ENCODE measurements at regions not wholly inside any gene's neighbourhood (a gene's known extent, or its start where the extent isn't known, plus 50 kb on each side); places are given as distances from the start of the nearest gene placed in this dataset.

DNA sequence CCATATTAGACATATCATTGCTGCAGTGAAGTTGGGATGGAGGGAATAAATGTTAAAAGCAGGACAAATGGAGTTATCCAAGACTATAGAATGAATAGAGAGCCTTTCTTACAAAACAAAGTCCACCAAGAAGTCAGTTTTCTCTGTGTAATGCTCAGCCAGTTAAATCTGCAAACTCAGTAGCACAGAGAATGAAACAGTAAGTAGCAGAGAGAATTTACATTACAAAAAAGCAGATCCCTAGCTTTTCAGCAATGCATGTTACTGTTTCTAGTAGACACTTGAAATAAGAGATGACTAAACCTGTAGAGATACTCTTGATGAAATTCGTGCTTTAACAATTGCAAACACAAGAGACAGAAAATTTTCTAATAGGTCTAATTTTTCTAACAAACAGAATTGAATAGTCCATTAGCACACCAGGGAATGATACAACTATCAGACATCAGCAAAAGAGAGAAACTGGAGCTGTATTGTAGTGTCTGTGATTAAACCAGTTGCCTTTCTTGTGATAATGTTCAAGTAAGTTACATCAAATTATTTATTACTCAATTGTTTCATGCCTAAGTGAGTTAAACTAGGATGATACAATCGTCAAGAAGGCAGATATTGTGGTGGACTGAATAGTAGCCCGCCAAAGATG is 322.2 kb upstream of the DDX18 start:
- no peak for TF ChIP-seq POLR2AphosphoS5 (IDR thresholded peaks at IDR 0.05; ENCODE audit: low read depth, low read length)
- TF ChIP-seq FOXP2 (optimal IDR thresholded peaks at IDR 0.05; ENCODE audit: borderline replicate concordance, extremely low read depth, extremely low read length, insufficient read depth): no peak
- no peak for TF ChIP-seq SIN3A (IDR thresholded peaks at IDR 0.05; ENCODE audit: borderline replicate concordance, insufficient read depth, low read length)
- TF ChIP-seq, protein P1, sequence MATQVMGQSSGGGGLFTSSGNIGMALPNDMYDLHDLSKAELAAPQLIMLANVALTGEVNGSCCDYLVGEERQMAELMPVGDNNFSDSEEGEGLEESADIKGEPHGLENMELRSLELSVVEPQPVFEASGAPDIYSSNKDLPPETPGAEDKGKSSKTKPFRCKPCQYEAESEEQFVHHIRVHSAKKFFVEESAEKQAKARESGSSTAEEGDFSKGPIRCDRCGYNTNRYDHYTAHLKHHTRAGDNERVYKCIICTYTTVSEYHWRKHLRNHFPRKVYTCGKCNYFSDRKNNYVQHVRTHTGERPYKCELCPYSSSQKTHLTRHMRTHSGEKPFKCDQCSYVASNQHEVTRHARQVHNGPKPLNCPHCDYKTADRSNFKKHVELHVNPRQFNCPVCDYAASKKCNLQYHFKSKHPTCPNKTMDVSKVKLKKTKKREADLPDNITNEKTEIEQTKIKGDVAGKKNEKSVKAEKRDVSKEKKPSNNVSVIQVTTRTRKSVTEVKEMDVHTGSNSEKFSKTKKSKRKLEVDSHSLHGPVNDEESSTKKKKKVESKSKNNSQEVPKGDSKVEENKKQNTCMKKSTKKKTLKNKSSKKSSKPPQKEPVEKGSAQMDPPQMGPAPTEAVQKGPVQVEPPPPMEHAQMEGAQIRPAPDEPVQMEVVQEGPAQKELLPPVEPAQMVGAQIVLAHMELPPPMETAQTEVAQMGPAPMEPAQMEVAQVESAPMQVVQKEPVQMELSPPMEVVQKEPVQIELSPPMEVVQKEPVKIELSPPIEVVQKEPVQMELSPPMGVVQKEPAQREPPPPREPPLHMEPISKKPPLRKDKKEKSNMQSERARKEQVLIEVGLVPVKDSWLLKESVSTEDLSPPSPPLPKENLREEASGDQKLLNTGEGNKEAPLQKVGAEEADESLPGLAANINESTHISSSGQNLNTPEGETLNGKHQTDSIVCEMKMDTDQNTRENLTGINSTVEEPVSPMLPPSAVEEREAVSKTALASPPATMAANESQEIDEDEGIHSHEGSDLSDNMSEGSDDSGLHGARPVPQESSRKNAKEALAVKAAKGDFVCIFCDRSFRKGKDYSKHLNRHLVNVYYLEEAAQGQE (IDR thresholded peaks at IDR 0.05; ENCODE audit: insufficient read depth in 1 of 2, low read depth in 2 of 2, low read length in 2 of 2): no peak

All from PFSK-1 (cell line).